Ovary (tissue), 7 donors: ENCODE measurements at regions not wholly inside any gene's neighbourhood (a gene's known extent, or its start where the extent isn't known, plus 50 kb on each side); places are given as distances from the start of the nearest gene placed in this dataset.

Experiments used
- DNase-seq, 5 donors: peaks; one replicate each; pipeline ENCODE4 v3.0.0-alpha.2; 2019 to 2020
- H3K27ac ChIP-seq, 2 donors: fragments of 200-600 bp; one replicate each; pipeline versions ENCODE4 v1.5.1 to v1.8.0; 2019 to 2022
- H3K27me3 ChIP-seq: fragments of 200-600 bp; one replicate; pipeline ENCODE4 v1.8.0; 2022
- H3K36me3 ChIP-seq: fragments of 200-600 bp; sonication (generic); one replicate; pipeline ENCODE4 v1.5.1; 2019
- H3K4me1 ChIP-seq: one replicate; pipeline ENCODE4 v1.8.1; 2013; ENCODE audit warnings: mild to moderate bottlenecking, moderate library complexity; ENCODE audit not compliant: insufficient read depth
- H3K4me3 ChIP-seq: fragments of 200-600 bp; sonication (generic); one replicate; pipeline ENCODE4 v1.5.1; 2017
- H3K9me3 ChIP-seq, 2 donors: fragments of 200-600 bp in 1 of 2; sonication (generic) in 1 of 2; one replicate each; pipeline versions ENCODE4 v1.5.1 to v1.8.1; 2013 to 2019; ENCODE audit warnings: mild to moderate bottlenecking in 1 of 2, moderate library complexity in 1 of 2
- CTCF ChIP-seq, 3 donors: fragments of 450-650 bp in 2 of 3; fragments of 200-600 bp in 1 of 3; IDR thresholded peaks; one replicate each; pipeline versions ENCODE4 v1.5.1 to v1.8.0; 2016 to 2022; ENCODE audit warnings: antibody characterized with exemption in 3 of 3, mild to moderate bottlenecking in 1 of 3
- EP300 ChIP-seq: sonication (generic); formaldehyde crosslinking; IDR thresholded peaks from one replicate; pipeline ENCODE4 v1.6.1; 2017; ENCODE audit warnings: antibody characterized with exemption
- POLR2A ChIP-seq: fragments of 450-650 bp; IDR thresholded peaks from one replicate; pipeline ENCODE4 v1.6.1; 2017; ENCODE audit warnings: antibody characterized with exemption, mild to moderate bottlenecking, moderate library complexity
- WGBS, 3 donors: extraction: QIAGEN DNeasy Blood & Tissue Kit in 1 of 3; methylation state at CpG; one replicate each; pipeline versions ENCODE4 v1.1.5 to v1.1.7; 2013 to 2017; 5-methylcytosine and 5-hydroxymethylcytosine counted together
- intact Hi-C, 4 donors: fragments of 100-400 bp; cut with DNase I; formaldehyde crosslinking; loops; one replicate each; pipeline versions ENCODE4 v1.11.0 to v1.15.1; 2022 to 2023
- donor health status: DM: no; HTN: no; CAD: no; lungs with moderate emphysema.
- donor health status: DM: no; HTN: no; CAD: no.
- donor health status: Bipolar disorder and iron deficiency.
- donor health status: DM: no; HTN: no; CAD: no.
- donor health status: DM: yes; HTN: yes; CAD: no.

- TF ChIP-seq EP300 (no peak), CTCF (IDR thresholded peaks at IDR 0.05) (no peak), POLR2A (no peak)
- H3K4me3 ChIP-seq, result no peak overlapping the region
- no peaks in the 10 kb centered on the region for H3K27me3 ChIP-seq
- H3K4me1 ChIP-seq, result no peaks in the 10 kb centered on the region
- no peaks in the 10 kb centered on the region for H3K9me3 ChIP-seq
- DNase-seq, result no peak
- no peak overlapping the region for H3K27ac ChIP-seq
- intact Hi-C loops, result no loop called here
- H3K36me3 ChIP-seq, result no peaks in the 10 kb centered on the region
Observed at GRCh38 chr3:180123928-180124327, 87.2 kb upstream of the PEX5L start.

- Histone ChIP-seq H3K36me3 (no peaks in the 10 kb centered on the region), H3K27ac (no peak overlapping the region), H3K9me3 (no peaks in the 10 kb centered on the region), H3K27me3 (no peaks in the 10 kb centered on the region), H3K4me1 (no peaks in the 10 kb centered on the region), H3K4me3 (no peak overlapping the region)
- intact Hi-C loops, result no loop called here
- DNase-seq, result no peak
- no peak for TF ChIP-seq EP300
- no peak for TF ChIP-seq CTCF (IDR thresholded peaks at IDR 0.05)
- TF ChIP-seq POLR2A, result no peak
- WGBS, 3 donors, result 93 to 99% (median 97%) methylated on average over 3 of the region's 3 CpGs
Observed at GRCh38 chr3:180131169-180131568, 94.4 kb upstream of the PEX5L start.

- TF ChIP-seq CTCF (IDR thresholded peaks at IDR 0.05), result no peak
- TF ChIP-seq EP300, result no peak
- no peak for TF ChIP-seq POLR2A
- 67 to 85% (median 72%) methylated on average over 2 of the region's 2 CpGs for WGBS, 3 donors
- H3K9me3 ChIP-seq, result no peaks in the 10 kb centered on the region
- no peak overlapping the region for H3K27ac ChIP-seq
- H3K36me3 ChIP-seq, result no peaks in the 10 kb centered on the region
- no peaks in the 10 kb centered on the region for H3K27me3 ChIP-seq
- DNase-seq, result no peak
- H3K4me3 ChIP-seq, result no peak overlapping the region
- intact Hi-C loops, result loop anchor here in 1 of 4 donors (5.0 kb wide), 1 partner anchor 167 kb away; no protein-coding TSS in a partner anchor
- no peaks in the 10 kb centered on the region for H3K4me1 ChIP-seq
Observed at GRCh38 chr3:180135101-180135500, 98.4 kb upstream of the PEX5L start.

GRCh38 chr3:180138871-180139270 lies 102.1 kb upstream of the PEX5L start:
- intact Hi-C loops, result loop anchor here in 1 of 4 donors (5.0 kb wide), 1 partner anchor 163 kb away; no protein-coding TSS in a partner anchor
- Histone ChIP-seq H3K36me3 (no peaks in the 10 kb centered on the region), H3K27ac (no peak overlapping the region), H3K27me3 (no peaks in the 10 kb centered on the region), H3K4me1 (no peaks in the 10 kb centered on the region), H3K9me3 (no peaks in the 10 kb centered on the region), H3K4me3 (no peak overlapping the region)
- TF ChIP-seq CTCF (IDR thresholded peaks at IDR 0.05) (no peak), POLR2A (no peak), EP300 (no peak)
- WGBS, 3 donors, result 61 to 75% (median 75%) methylated on average over 3 of the region's 3 CpGs
- DNase-seq, result no peak

- WGBS, 3 donors, result 84 to 86% (median 86%) methylated on average over 2 of the region's 2 CpGs
- no peaks in the 10 kb centered on the region for H3K9me3 ChIP-seq
- no peaks in the 10 kb centered on the region for H3K4me1 ChIP-seq
- DNase-seq, result no peak
- H3K4me3 ChIP-seq, result no peak overlapping the region
- TF ChIP-seq POLR2A, result no peak
- H3K27me3 ChIP-seq, result no peaks in the 10 kb centered on the region
- H3K27ac ChIP-seq, result no peak overlapping the region
- H3K36me3 ChIP-seq, result no peaks in the 10 kb centered on the region
- intact Hi-C loops, result no loop called here
Observed at GRCh38 chr3:180142041-180142440, 105.3 kb upstream of the PEX5L start.
